T-helper 9 cell (primary cell): ENCODE measurements at regions not wholly inside any gene's neighbourhood (a gene's known extent, or its start where the extent isn't known, plus 50 kb on each side); places are given as distances from the start of the nearest gene placed in this dataset.
"Not testable (repeated sequence)": the region's sequence is repeated elsewhere in the genome, so short reads cannot be mapped to it uniquely, and the experiment has no call there.

ENCODE experiments used
- DNase-seq: peaks from one replicate; pipeline ENCODE4 v3.0.0-alpha.2; 2020

GRCh38 chr1:182003953-182004586 is 57.4 kb downstream of the ZNF648 start:
- no peak for DNase-seq

DNA sequence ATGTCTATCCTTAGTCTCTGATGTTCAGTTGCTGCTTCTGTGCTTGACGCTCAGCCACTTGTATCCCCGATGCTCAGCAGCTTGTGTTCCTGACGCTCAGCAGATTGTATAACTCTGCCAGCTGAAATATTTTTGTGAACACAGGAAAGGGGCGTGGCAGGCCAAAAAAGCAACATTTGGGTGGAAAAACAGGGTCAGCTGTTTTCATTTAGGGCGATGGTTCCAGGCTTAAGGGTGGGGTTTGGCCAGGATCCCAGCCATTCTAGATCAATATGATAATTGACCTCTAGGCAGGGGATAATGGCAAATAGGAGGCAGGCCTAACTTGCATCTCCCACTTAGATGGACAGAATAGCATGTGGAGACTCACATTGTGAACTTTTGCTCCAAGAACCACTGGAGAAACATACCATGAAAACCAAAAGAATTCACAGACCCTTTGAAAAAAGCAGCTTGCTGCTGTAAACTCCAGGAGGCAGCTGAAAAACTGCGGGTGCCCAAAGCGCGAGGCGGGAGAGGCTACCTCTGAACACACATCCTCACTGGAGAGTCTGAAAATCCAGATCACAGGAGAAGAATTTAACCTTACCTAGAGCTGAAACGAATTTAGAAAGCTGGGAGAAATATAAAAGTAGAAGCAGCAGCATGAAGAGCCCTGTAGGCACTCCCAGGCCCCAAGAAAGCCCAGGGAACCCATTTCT is 58.3 kb downstream of the ZNF648 start:
- no peak for DNase-seq

GRCh38 chr1:182002570-182002969 is 58.9 kb downstream of the ZNF648 start:
- no peak for DNase-seq

DNA sequence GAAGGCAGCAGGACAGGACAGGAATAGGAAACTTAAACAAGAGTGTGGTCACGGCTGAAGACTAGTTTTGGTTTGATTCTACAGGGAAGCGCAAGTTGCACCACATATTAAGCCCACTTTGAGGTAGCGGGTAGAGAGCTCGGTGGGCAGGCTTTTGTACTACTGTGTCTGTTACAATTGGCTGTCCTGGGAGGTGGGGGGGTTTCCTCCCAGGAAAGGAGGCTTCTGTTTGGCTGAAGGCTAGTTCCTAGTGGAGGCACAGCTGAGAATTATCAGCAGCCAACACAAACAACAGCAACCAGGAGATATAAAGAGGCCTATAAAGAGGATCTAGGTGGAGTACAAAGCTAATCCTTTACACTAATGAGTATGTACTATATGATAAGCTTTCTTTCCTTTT is 62.7 kb downstream of the ZNF648 start:
- no peak for DNase-seq

DNA sequence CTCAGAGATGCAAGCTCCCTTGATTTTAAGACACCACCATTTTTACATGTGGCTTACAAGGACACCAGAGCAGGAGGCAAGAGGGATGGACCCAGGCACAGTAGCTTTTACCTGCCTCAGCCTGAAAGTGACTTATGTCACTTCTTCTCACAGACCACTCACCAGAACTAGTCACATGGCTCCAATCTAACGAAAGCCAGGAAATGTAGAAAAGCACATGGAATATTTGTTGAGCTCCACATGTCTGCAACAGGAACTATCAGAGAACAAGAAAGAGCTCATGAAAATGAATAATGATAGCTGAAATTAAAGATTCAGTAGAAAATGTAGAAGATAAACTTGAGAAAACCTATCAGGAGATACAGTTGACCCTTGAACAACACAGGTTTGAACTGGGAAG is 69.4 kb downstream of the ZNF648 start:
- DNase-seq, result no peak

- no peak for DNase-seq
Observed at GRCh38 chr1:181990728-181991127, 70.8 kb downstream of the ZNF648 start.

GRCh38 chr1:181989261-181989920 is 72.1 kb downstream of the ZNF648 start:
- DNase-seq, result no peak

- no peak for DNase-seq
Observed at GRCh38 chr1:181987996-181988395, 73.5 kb downstream of the ZNF648 start.

GRCh38 chr1:181987334-181987895 is 74.1 kb downstream of the ZNF648 start:
- no peak for DNase-seq

GRCh38 chr1:181986907-181987305 is 74.6 kb downstream of the ZNF648 start:
- no peak for DNase-seq

- no peak for DNase-seq
Observed at GRCh38 chr1:181985936-181986906, 75.3 kb downstream of the ZNF648 start.

DNA sequence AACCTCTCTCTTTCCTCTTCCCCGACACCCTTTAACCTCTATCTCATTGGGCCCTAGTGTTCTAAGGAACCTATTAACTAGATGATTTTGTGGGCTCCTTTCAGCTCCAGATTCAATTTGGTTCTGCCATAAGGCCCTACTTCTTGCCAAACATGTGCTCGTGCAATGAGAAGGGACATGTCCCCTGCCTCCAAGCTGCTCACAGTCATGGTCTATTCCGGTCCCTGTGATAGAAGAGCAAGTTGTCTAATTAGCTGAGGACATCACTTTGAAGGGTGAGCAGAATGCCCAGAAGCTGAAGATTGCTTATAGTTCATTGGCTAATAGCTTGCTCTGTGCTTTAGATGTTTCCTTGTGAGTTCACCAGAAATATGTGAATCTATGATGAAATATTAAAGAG is 76.2 kb downstream of the ZNF648 start:
- no peak for DNase-seq

GRCh38 chr1:181984006-181984405 is 77.5 kb downstream of the ZNF648 start:
- no peak for DNase-seq

- no peak for DNase-seq
Observed at GRCh38 chr1:181981821-181982220, 79.7 kb downstream of the ZNF648 start.

DNA sequence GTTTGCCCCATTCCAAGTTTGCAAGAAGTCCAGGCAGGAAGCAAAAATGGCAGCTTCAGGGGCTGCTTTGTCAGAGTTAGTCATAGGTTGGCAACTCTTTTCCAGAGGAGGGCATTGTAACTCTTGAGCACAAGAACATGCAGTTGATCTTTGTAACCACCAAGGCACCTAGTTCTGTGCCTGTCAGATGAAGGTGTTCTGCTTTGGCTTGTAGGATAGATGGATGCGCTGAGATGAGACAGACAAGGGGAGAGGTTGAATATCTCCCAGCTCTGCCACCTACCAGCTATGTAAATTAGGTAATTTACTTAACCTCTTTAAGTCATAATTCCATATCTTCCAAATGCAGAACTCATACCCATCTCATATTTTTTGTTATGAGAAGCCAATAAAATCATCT is 89.3 kb downstream of the ZNF648 start:
- DNase-seq, result no peak

DNA sequence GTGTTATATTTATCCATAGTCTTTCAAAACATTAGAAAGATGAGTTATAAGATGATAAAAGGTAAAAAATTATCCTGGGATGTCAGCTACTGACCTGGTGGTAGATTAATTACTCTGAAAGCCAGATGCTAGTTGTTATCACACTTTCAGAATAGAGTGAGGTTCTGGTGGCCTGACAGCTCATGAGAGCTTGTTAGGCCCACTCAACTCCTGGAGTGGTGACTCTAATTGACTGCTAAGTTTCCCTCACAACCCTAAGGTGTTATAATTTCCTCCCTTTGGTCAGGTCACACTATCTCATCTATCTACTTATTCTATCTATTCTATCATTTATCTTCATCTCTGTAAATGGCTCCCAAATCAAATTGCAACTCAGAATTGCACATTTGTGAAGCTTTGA is 90.1 kb downstream of the ZNF648 start:
- no peak for DNase-seq

GRCh38 chr1:181969902-181970301 is 91.6 kb downstream of the ZNF648 start:
- no peak for DNase-seq

DNA sequence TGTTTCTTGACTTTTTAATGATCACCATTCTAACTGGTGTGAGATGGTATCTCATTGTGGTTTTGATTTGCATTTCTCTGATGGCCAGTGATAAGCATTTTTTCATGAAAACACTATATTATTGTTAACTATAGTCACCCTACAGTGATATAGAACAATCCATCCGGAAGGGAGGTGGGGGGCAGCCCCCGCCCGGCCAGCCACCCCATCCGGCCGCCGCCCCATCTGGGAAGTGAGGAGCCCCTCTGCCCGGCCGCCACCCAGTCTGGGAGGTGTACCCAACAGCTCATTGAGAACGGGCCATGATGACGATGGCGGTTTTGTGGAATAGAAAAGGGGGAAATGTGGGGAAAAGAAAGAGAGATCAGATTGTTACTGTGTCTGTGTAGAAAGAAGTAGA is 106.8 kb downstream of the ZNF648 start:
- DNase-seq, result not testable (repeated sequence)

DNA sequence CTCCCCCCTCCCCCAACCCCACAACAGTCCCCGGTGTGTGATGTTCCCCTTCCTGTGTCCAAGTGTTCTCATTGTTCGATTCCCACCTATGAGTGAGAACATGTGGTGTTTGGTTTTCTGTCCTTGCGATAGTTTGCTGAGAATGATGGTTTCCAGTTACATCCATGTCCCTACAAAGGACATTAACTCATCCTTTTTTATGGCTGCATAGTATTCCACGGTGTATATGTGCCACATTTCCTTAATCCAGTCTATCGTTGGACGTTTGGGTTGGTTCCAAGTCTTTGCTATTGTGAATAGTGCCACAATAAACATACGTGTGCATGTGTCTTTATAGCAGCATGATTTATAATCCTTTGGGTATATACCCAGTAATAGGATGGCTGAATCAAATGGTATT is 107.3 kb downstream of the ZNF648 start:
- DNase-seq, result not testable (repeated sequence)

DNA sequence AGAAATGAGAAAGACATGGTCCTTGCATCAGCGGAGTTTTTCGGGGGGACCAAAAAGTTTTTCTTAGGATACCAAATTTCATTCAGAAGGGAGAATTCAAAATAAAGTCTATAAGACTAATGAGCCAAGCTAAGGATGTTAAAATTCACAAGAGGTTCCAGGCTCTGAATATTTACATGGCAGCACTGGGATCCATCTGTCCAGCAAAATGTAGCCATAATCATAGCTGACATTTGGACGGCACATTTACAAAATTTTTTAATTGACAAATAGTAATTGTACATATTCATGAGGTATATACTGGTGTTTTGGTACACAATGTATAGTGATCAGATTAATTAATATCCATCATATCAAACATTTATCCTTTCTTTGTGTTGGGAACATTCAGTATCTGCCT is 107.9 kb downstream of the ZNF648 start:
- no peak for DNase-seq

DNA sequence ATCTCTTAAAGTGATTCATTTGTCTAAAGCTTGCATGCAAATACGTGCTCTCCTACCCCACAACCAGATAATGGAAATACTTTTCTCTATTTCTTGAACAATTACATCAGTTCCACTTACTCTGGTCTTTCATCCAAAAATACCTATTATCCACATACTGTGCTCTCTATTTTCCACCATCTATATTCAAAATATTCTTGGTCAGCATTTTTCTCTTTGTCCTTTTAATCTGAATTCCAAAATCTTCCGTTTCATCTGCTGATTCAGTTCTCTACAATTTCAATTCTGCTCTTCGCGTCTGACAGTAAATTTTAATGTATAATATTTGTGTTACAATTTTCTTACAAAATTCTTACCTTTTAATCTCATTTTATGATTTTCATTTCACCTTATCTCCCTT is 110.3 kb downstream of the ZNF648 start:
- no peak for DNase-seq

GRCh38 chr1:181949500-181949899 is 112.0 kb downstream of the ZNF648 start:
- DNase-seq, result no peak

- no peak for DNase-seq
Observed at GRCh38 chr1:181948372-181948771, 113.1 kb downstream of the ZNF648 start.
